ENCODE measurements at regions not wholly inside any gene's neighbourhood (a gene's known extent, or its start where the extent isn't known, plus 50 kb on each side); places are given as distances from the start of the nearest gene placed in this dataset.
"Not testable (repeated sequence)": the region's sequence is repeated elsewhere in the genome, so short reads cannot be mapped to it uniquely, and the experiment has no call there.

GRCh38 chr4:84378983-84379382, 120.1 kb downstream of the NKX6-1 start:
- DNase-seq = no peak

GRCh38 chr4:84378356-84378755, 120.7 kb downstream of the NKX6-1 start:
- no peak for DNase-seq

DNA sequence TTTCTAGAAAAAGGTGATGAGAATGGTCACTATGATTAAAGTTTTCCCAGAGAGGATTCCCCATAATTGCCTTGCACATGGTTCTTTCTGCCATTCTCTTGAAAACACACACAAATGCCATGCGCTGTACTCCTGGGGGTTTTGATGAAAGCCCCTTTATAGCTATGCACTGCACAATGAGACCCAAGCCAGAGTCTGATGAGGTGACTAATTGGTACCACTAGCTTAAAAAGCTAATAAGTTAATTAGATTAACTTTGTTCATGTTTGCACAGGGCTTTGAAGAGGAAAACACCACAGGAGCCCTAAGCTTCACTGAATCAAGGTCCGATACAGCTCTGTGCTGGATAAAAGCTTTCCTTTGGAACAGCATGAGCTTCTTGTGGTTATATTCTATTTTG, 132.2 kb downstream of the NKX6-1 start:
- DNase-seq = no peak

DNA sequence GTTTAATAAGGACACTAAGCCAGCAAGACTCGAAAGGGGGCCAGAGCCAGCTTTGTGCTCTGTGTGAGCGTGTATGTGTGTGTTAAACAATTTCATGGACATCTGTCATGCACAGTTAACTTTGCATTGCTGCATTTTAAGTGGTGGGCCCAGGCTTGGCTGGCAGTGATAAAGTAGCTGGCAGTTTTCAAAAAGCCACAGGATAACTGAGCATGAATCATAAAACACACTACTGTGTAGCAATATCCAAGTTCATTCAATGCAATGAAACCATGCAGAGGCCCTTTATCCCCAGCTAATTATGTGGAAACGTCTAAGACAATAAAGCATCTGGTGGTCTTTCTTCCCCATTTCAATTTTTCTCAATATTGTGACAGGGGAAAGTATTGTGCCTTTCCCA, 132.9 kb downstream of the NKX6-1 start:
- DNase-seq = no peak

DNA sequence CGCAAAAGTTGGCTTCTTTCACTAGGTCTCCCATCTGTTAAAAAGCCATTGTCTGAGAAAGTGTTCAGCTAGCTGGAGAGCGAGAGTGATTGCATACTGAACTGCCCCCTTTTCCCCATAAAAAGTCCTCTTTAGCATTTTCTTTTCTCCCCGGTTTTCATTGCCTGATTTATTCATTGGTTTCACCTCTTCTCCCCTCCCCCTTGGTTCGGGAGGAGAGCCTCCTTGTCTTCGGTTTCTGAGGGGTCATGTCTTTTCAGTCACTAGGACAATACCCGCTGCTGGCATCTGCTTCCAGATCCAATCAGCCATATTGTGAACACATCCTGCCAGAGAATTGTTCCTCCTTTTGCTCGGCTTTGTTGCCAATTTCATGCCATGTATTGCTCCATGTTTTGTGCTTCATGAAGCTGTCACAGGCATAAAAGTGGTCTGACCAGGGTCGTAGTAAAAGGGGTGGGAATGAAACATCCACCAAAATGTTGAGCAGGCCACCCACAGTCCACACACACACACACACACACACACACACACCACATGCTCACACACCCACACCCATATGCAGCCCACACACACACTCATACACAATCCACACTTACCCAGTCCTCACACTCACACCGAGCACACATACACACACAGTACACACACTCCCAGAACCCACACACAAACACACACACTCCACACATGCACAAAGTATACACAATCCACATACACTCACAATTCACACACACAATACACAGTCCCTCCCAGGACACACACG, 136.0 kb downstream of the NKX6-1 start:
- DNase-seq = no peak

DNA sequence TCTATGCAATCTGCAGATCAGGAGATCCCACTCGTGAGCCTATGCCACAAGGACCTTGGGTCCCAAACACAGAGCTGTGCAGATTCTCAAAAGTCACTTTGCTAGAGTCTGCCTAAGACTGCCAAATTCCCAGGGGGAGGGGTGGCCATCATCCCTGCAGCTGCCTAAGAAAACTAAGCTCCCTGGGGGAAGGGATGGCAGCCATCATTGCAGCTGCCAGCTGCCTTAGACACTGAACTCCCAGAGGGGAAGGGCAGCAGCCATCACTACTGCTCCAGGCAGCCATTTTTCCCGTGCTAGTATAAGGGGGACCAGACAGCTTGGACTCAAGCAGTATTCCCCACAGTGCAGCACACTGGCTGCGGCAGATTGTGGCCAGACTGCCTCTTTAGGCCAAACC, 156.9 kb downstream of the NKX6-1 start:
- DNase-seq = no peak

DNA sequence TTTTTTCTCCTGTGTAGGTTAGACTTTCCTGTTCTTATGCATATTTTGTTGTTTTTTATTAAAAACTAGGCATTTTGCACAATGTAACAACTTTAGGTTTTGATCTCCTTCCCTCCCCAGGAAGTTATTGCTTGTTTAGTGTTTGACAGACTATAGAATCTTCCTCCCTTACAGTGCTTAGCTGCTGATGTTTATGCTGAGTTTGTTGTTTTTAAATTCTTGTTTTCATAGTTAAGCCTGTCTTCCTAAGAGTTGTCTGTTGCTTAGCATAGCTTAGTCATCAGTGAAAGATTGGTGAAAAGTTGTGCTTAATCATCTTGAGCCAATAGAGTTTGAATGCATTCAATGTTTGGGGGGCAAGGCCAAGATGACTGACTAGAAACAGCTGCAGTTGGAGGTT, 157.5 kb downstream of the NKX6-1 start:
- no peak for DNase-seq

DNA sequence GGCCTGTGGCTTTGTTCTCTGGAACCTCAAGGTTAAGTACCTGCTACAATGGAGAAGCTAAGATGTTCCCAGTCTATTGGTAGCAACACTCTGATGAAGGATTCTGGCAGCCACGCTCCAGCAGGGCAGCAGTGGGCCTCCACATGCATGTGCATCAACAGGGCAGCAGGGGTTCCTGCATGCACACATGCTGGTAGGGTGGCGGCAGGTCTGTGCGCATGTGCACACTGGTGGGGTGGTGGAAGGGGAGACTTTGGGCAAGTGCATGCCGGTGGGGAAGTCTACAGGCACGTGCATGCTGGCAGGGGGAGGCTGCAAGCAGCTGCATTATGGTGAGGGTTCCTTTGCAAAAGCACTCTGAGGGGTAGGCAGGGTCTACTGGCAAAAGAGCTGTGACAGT, 160.7 kb downstream of the NKX6-1 start:
- no peak for DNase-seq

GRCh38 chr4:84336964-84337705, 162.0 kb downstream of the NKX6-1 start:
- no peak for DNase-seq

DNA sequence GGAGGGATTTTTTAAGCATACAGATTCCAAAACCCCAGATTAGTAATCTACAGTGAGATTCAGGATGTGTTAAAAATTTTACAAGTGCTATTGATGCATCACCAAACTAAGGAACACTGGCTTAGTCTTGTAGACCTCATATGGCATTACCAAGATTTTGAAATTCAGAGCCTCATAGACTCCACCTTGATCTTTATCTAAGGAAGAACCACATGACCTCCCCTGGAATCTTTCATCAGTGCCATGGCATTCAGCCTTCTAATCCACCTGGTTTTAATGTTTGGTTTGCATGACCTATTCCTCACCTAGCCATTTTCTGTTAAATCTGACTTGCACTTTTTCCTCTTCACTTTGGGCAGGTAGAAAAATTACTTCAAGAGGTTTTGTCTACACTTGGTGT, 171.6 kb downstream of the NKX6-1 start:
- DNase-seq = no peak

- DNase-seq = no peak
Measured at GRCh38 chr4:84325625-84326024, 173.5 kb downstream of the NKX6-1 start.

GRCh38 chr4:84324303-84325245, 174.5 kb downstream of the NKX6-1 start:
- no peak for DNase-seq

- no peak for DNase-seq
Measured at GRCh38 chr4:84319124-84319523, 180.0 kb downstream of the NKX6-1 start.

- no peak for DNase-seq
Measured at GRCh38 chr4:84317513-84317912, 181.6 kb downstream of the NKX6-1 start.

DNA sequence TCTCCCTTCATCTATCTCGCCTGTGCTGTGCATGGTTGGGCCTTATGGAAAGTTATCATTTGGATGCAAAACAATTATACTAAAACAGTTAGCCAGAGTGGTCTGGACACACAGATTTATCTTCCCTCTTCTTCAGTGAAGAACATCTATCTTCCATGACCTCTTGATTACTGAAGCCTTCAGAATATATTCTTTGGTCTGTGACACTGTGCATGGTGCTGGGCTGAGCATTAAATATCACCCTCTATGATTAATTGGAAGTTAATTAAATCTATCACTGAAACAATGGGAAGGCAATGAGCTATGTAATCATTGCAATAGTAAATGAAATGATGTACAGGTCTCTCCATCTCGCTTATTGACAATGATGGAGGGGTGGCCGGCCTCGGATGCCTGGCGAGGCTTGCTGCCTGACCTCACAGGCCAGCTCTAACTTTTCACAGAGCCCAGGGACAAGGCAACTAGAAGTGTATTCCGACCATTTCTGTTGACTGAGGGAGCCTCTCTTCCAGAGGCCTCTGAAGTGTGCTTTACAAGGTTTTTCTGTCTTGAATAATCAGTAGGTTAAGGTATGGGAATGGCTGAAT, 186.6 kb downstream of the NKX6-1 start:
- no peak for DNase-seq

DNA sequence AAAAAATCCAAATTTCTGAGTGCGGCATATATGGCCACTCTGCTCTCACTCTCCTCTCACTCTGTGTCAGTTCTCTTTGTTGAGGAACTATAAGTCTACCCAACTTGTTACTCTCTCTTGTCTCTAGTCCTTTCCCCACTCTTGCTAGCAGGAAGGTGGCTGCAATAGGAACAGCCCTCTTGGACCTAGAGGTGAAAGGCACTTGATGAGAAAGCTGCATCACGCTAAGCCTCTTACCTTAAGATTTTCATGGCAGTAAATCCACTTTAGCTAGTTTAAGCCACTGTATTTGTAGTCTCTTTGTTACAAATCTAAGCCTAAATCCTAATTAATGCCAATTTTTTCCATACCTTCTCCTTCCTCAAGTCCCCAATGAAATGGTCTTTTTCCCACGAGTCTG, 189.9 kb downstream of the NKX6-1 start:
- no peak for DNase-seq

DNA sequence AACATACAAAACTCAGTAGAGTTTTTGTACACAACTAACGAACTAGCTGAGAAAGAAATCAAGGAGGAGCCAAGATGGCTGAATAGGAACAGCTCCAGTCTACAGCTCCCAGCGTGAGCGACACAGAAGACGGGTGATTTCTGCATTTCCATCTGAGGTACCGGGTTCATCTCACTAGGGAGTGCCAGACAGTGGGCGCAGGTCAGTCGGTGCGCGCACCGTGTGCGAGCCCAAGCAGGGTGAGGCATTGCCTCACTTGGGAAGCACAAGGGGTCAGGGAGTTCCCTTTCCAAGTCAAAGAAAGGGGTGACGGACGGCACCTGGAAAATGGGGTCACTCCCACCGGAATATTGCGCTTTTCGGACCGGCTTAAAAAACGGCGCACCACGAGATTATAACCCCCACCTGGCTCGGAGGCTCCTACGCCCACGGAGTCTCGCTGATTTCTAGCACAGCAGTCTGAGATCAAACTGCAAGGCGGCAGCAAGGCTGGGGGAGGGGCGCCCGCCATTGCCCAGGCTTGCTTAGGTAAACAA, 200.3 kb downstream of the NKX6-1 start:
- not testable (repeated sequence) for DNase-seq

GRCh38 chr4:84298023-84298718, 200.9 kb downstream of the NKX6-1 start:
- no peak for DNase-seq

- no peak for DNase-seq
Measured at GRCh38 chr4:84291969-84292368, 207.1 kb downstream of the NKX6-1 start.

DNA sequence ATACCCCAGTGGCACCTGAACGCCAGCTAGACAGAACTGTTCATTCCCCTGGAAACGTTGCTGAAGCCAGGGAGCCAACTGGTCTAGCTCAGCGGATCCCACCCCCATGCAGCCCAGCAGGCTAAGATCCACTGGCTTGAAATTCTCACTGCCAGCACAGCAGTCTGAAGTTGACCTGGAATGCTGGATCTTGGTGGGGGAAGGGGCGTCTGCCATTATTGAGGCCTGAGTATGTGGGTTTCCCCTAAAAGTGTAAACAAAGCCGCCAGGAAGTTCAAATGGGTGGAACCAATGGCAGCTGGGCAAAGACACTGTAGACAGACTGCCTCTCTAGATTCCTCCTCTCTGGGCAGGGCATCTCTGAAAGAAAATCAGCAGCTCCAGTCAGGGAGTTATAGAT, 213.0 kb downstream of the NKX6-1 start:
- DNase-seq = no peak

DNA sequence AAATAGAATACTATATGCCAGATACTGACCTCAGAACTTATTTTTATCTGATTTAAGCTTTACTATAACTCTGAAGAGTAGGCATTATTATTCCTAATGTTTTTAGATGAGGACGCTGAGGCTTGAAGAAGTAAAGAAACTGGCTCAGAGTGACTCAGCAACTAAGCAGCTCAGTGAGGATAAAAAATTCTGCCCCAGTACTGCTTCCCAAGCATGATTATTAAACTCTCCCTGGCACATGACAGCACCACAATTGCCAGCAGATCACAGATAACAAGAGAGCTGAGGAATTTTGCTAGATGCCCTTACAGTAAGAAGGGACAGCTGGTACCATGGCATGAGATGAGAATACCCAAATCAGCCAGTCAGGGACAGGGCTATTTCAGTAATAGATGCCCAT, 219.4 kb downstream of the NKX6-1 start:
- DNase-seq = no peak

GRCh38 chr4:84277923-84278322, 221.2 kb downstream of the NKX6-1 start:
- DNase-seq = no peak
